ENCODE measurements at regions not wholly inside any gene's neighbourhood (a gene's known extent, or its start where the extent isn't known, plus 50 kb on each side); places are given as distances from the start of the nearest gene placed in this dataset.

DNA sequence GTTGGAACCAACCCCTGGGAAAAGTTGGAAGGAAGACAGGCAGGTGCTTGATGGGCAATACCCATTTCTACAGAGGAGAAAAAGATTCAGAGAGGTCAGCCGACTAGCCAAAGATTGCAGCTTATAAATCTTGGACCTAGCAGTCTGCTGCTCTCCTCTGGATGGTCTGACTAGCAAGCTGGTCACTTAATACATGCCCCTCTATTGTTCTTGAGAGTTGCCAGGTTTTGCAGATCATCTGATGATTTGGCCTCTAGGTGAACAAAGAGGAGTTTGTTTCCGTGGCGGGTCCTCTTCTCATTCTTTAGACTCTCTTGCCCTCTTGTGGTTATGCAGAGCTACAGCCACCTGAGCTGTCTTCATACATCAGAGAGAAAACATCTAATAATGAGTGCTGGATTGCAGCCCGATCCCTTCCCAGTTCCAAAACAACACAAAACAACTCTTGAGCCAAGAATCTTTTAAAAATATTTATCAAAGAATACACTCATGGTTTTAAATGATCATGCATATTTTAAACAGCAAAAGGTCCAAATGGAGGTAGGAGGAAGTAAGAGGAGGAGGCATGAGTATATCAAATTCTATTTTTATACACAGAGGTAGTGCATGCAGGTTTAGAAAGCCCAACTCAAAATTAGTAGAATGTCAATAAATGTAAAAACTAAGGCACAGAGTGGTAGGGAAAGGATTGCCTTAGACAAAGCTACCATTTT lies 115.7 kb downstream of the SLC30A10 start (continued):
- TF ChIP-seq, protein P1, sequence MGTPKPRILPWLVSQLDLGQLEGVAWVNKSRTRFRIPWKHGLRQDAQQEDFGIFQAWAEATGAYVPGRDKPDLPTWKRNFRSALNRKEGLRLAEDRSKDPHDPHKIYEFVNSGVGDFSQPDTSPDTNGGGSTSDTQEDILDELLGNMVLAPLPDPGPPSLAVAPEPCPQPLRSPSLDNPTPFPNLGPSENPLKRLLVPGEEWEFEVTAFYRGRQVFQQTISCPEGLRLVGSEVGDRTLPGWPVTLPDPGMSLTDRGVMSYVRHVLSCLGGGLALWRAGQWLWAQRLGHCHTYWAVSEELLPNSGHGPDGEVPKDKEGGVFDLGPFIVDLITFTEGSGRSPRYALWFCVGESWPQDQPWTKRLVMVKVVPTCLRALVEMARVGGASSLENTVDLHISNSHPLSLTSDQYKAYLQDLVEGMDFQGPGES (IDR thresholded peaks at IDR 0.05; ENCODE audit: low read depth, low read length) = no peak
- TF ChIP-seq MEF2A (IDR thresholded peaks at IDR 0.05; ENCODE audit: borderline replicate concordance, low read depth) (no peak), RFX5 (IDR thresholded peaks at IDR 0.05; ENCODE audit: low read length) (no peak), FOXM1 (IDR thresholded peaks at IDR 0.05; ENCODE audit: low read depth) (no peak)
- TF ChIP-seq, protein P2, sequence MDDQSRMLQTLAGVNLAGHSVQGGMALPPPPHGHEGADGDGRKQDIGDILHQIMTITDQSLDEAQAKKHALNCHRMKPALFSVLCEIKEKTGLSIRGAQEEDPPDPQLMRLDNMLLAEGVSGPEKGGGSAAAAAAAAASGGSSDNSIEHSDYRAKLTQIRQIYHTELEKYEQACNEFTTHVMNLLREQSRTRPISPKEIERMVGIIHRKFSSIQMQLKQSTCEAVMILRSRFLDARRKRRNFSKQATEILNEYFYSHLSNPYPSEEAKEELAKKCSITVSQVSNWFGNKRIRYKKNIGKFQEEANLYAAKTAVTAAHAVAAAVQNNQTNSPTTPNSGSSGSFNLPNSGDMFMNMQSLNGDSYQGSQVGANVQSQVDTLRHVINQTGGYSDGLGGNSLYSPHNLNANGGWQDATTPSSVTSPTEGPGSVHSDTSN (IDR thresholded peaks at IDR 0.05) = peak; percentile 17
- TF ChIP-seq, protein P3, sequence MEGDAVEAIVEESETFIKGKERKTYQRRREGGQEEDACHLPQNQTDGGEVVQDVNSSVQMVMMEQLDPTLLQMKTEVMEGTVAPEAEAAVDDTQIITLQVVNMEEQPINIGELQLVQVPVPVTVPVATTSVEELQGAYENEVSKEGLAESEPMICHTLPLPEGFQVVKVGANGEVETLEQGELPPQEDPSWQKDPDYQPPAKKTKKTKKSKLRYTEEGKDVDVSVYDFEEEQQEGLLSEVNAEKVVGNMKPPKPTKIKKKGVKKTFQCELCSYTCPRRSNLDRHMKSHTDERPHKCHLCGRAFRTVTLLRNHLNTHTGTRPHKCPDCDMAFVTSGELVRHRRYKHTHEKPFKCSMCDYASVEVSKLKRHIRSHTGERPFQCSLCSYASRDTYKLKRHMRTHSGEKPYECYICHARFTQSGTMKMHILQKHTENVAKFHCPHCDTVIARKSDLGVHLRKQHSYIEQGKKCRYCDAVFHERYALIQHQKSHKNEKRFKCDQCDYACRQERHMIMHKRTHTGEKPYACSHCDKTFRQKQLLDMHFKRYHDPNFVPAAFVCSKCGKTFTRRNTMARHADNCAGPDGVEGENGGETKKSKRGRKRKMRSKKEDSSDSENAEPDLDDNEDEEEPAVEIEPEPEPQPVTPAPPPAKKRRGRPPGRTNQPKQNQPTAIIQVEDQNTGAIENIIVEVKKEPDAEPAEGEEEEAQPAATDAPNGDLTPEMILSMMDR (IDR thresholded peaks at IDR 0.05) = peak; percentile 97
- TF ChIP-seq, protein P4, sequence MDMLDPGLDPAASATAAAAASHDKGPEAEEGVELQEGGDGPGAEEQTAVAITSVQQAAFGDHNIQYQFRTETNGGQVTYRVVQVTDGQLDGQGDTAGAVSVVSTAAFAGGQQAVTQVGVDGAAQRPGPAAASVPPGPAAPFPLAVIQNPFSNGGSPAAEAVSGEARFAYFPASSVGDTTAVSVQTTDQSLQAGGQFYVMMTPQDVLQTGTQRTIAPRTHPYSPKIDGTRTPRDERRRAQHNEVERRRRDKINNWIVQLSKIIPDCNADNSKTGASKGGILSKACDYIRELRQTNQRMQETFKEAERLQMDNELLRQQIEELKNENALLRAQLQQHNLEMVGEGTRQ (IDR thresholded peaks at IDR 0.05; ENCODE audit: borderline replicate concordance, low read depth, low read length) = no peak

DNA sequence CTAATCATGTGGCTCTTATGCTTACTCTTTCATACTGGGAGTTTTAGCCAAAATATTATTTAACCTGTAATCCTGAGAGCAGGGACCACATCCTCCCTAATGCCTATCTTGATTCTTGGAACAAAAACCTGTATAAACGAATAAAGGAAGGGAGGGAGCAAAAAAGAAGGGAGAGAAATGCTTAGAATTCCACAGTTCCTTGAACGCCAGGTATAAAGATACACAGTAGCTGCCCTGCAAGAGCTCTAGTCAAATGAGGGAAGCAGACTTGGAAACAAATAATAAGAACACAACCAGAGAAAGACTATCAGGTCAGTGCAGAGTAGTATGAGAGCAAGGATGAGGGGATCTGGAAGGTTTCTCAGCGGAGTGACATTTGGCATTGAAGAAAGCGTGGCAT lies 116.3 kb downstream of the SLC30A10 start:
- no peak for DNase-seq
- ChIA-PET CTCF (interaction anchor here (0.6 to 4.9 kb wide), 59 partner anchors 9 to 1527 kb away, joined by 3 to 53 read pairs (median 4); partner anchors contain the start of gene RRP15), POLR2A (interaction anchor here (1.2 kb wide), 1 partner anchor 245 kb away, joined by 3 read pairs; no protein-coding TSS in a partner anchor)
- WGBS (ENCODE audit: low lambda C conversion rate) = 85% methylated on average over 4 of the region's 4 CpGs
- Histone ChIP-seq H4K20me1 (ENCODE audit: insufficient read depth) (no peaks in the 10 kb centered on the region), H3K4me1 (ENCODE audit: control insufficient read depth in 1 of 2, insufficient read depth in 2 of 2, low read depth in 1 of 2, low read length in 1 of 2) (peaks cover 4 to 5% of the 10 kb centered on the region in 2 experiments), H3K4me3 (ENCODE audit: low read depth in 2 of 2, low read length in 1 of 2) (peak overlapping the region in 1 of 2 experiments; percentile 14; a peak in 1 of 4 replicates), H3F3A (replicated peaks; ENCODE audit: insufficient read depth) (no peaks in the 10 kb centered on the region), H3K4me2 (0 out of 2 replicates have a peak overlapping the region, but pooled peaks have one; percentile 28), H3K9me3 (no peaks in the 10 kb centered on the region), H3K9ac (no peak overlapping the region), H3K79me2 (ENCODE audit: insufficient read depth) (no peaks in the 10 kb centered on the region), H3K27ac (ENCODE audit: low read depth in 2 of 2, low read length in 1 of 2) (peak overlapping the region in 1 of 2 experiments; percentile 32; a peak in 3 of 4 replicates), H3K27me3 (ENCODE audit: insufficient read depth) (no peaks in the 10 kb centered on the region), H3K36me3 (replicated peaks in 1 of 2; ENCODE audit: control insufficient read depth in 1 of 2, insufficient read depth in 2 of 2, low read length in 1 of 2) (no peaks in the 10 kb centered on the region), H2AFZ (ENCODE audit: low read depth) (no peak overlapping the region), H3K9me2 (no peaks in the 10 kb centered on the region)
- TF ChIP-seq SMC3 (IDR thresholded peaks at IDR 0.05; ENCODE audit: low read depth, low read length) (no peak), POLR2AphosphoS5 (IDR thresholded peaks at IDR 0.05; ENCODE audit: low read depth, low read length) (no peak), SIN3A (IDR thresholded peaks at IDR 0.05; ENCODE audit: borderline replicate concordance, low read depth, low read length) (no peak), RCOR1 (IDR thresholded peaks at IDR 0.05; ENCODE audit: low read length) (no peak), NFIC (IDR thresholded peaks at IDR 0.05; ENCODE audit: borderline replicate concordance) (no peak), FOSL2 (IDR thresholded peaks at IDR 0.05; ENCODE audit: borderline replicate concordance, low read depth) (no peak), TAF1 (IDR thresholded peaks at IDR 0.05; ENCODE audit: borderline replicate concordance, low read depth, low read length) (no peak), EP300 (IDR thresholded peaks at IDR 0.05; ENCODE audit: borderline replicate concordance in 1 of 2, low read depth in 1 of 2, low read length in 1 of 2) (no peak), MEF2A (IDR thresholded peaks at IDR 0.05; ENCODE audit: borderline replicate concordance, low read depth) (no peak), TCF12 (IDR thresholded peaks at IDR 0.05) (no peak), MXI1 (IDR thresholded peaks at IDR 0.05; ENCODE audit: low read depth, low read length) (no peak), GABPA (IDR thresholded peaks at IDR 0.05; ENCODE audit: low read depth) (no peak)
- TF ChIP-seq, protein P3 (IDR thresholded peaks at IDR 0.05) = no peak
- TF ChIP-seq, protein P4 (IDR thresholded peaks at IDR 0.05; ENCODE audit: borderline replicate concordance, low read depth, low read length) = no peak
- TF ChIP-seq, protein P5, sequence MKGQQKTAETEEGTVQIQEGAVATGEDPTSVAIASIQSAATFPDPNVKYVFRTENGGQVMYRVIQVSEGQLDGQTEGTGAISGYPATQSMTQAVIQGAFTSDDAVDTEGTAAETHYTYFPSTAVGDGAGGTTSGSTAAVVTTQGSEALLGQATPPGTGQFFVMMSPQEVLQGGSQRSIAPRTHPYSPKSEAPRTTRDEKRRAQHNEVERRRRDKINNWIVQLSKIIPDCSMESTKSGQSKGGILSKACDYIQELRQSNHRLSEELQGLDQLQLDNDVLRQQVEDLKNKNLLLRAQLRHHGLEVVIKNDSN (IDR thresholded peaks at IDR 0.05; ENCODE audit: borderline replicate concordance, low read depth) = no peak

Measured in SK-N-SH (cell line).